Esophagus muscularis mucosa (tissue), 4 donors: ENCODE measurements at regions not wholly inside any gene's neighbourhood (a gene's known extent, or its start where the extent isn't known, plus 50 kb on each side); places are given as distances from the start of the nearest gene placed in this dataset.

ENCODE experiments used
- DNase-seq: peaks from one replicate; pipeline ENCODE4 v3.0.0-alpha.2; 2017; ENCODE audit errors: extremely low spot score
- H3K27ac ChIP-seq, 4 donors: fragments of 200-600 bp; sonication (generic); replicated peaks in 1 of 4; 1 replicate in 3 of 4; 2 replicates in 1 of 4; pipeline ENCODE4 v1.5.1; 2016 to 2019; ENCODE audit warnings: mild to moderate bottlenecking in 1 of 4
- H3K27me3 ChIP-seq, 4 donors: fragments of 200-600 bp; sonication (generic); one replicate each; pipeline versions ENCODE4 v1.5.1 to v1.6.0; 2016 to 2019
- H3K36me3 ChIP-seq, 4 donors: fragments of 200-600 bp; sonication (generic); one replicate each; pipeline ENCODE4 v1.5.1; 2016 to 2019
- H3K4me1 ChIP-seq, 4 donors: fragments of 200-600 bp; sonication (generic); one replicate each; pipeline ENCODE4 v1.5.1; 2016 to 2019
- H3K4me3 ChIP-seq, 4 donors: fragments of 200-600 bp; sonication (generic); 1 replicate in 2 of 4; 2 replicates in 2 of 4; pipeline ENCODE4 v1.5.1; 2016 to 2019; ENCODE audit warnings: mild to moderate bottlenecking in 4 of 4, moderate library complexity in 1 of 4
- H3K9me3 ChIP-seq, 4 donors: fragments of 200-600 bp; sonication (generic); 1 replicate in 3 of 4; 2 replicates in 1 of 4; pipeline ENCODE4 v1.5.1; 2016 to 2019
- EP300 ChIP-seq: sonication (generic); formaldehyde crosslinking; IDR thresholded peaks from one replicate; pipeline ENCODE4 v1.6.1; 2017; ENCODE audit warnings: antibody characterized with exemption
- POLR2A ChIP-seq: fragments of 450-650 bp; IDR thresholded peaks from one replicate; pipeline ENCODE4 v1.6.1; 2017; ENCODE audit warnings: antibody characterized with exemption, moderate library complexity, mild to moderate bottlenecking, low read depth
- POLR2AphosphoS5 ChIP-seq, 2 donors: sonication (generic); formaldehyde crosslinking; IDR thresholded peaks; one replicate each; pipeline ENCODE4 v1.6.1; 2017; ENCODE audit warnings: antibody characterized with exemption in 2 of 2
- WGBS: methylation state at CpG from one replicate; pipeline ENCODE4 v1.1.5; 2018; 5-methylcytosine and 5-hydroxymethylcytosine counted together
- intact Hi-C: fragments of 100-400 bp; cut with DNase I; formaldehyde crosslinking; loops from one replicate; pipeline ENCODE4 v1.15.1; 2023
- TF ChIP-seq, protein P1 (sequence below), 3 experiments: fragments of 200-600 bp in 2 of 3; fragments of 450-650 bp in 1 of 3; sonication (generic) in 2 of 3; IDR thresholded peaks; one replicate each; pipeline ENCODE4 v1.5.1; 2017 to 2019; ENCODE audit warnings: antibody characterized with exemption in 3 of 3, mild to moderate bottlenecking in 2 of 3, moderate library complexity in 1 of 3

DNA sequence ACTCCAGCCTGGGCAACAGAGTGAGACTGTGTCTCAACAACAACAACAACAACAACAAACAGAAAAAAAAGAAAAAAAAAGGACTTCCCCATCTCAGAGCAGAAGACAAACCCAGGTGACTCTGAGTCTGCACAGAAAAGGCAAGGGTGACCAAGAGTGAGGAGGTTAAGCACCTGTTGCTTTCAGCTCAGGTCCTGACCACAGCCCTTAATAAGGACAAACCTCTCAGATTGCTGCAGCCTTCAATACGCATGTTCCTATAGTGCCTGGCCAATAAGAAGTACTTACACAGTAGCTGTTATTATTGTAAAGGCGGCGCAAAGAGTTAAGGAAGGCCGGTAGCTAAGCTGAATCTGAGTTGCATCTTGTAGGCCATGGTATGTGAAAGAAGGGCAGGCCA, 102.3 kb upstream of the MSX2 start:
- WGBS, result 94% methylated on average over 4 of the region's 4 CpGs
- no peaks in the 10 kb centered on the region for H3K9me3 ChIP-seq
- peaks cover 0 to 38% (median 0%) of the 10 kb centered on the region in 4 donors for H3K27me3 ChIP-seq
- H3K4me3 ChIP-seq, result no peak overlapping the region
- no peak for DNase-seq
- no peaks in the 10 kb centered on the region for H3K4me1 ChIP-seq
- intact Hi-C loops, result no loop called here
- no peak overlapping the region for H3K27ac ChIP-seq
- TF ChIP-seq, protein P1, sequence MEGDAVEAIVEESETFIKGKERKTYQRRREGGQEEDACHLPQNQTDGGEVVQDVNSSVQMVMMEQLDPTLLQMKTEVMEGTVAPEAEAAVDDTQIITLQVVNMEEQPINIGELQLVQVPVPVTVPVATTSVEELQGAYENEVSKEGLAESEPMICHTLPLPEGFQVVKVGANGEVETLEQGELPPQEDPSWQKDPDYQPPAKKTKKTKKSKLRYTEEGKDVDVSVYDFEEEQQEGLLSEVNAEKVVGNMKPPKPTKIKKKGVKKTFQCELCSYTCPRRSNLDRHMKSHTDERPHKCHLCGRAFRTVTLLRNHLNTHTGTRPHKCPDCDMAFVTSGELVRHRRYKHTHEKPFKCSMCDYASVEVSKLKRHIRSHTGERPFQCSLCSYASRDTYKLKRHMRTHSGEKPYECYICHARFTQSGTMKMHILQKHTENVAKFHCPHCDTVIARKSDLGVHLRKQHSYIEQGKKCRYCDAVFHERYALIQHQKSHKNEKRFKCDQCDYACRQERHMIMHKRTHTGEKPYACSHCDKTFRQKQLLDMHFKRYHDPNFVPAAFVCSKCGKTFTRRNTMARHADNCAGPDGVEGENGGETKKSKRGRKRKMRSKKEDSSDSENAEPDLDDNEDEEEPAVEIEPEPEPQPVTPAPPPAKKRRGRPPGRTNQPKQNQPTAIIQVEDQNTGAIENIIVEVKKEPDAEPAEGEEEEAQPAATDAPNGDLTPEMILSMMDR (IDR thresholded peaks at IDR 0.05), result no peak
- TF ChIP-seq POLR2AphosphoS5 (IDR thresholded peaks at IDR 0.05) (no peak), EP300 (no peak), POLR2A (no peak)
- H3K36me3 ChIP-seq, result no peaks in the 10 kb centered on the region

DNA sequence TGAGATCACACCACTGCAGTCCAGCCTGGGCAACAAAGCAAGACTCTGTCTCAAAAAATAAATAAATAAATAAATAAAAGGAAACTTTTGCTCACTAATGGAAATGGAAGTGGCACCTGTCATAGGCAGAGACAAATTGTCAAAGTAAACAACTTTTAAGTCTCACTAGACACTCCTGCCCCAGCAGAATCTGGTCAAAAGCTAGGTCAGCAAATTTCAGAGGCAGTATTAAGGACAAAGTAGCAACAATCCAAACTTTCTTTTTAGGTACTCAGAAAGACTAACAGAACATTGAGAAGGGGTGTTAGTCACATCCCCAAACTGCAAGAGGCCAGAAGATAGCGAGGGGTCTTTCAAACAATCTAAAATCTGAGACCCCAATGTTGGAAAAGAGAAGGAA, 101.4 kb upstream of the MSX2 start:
- no peak overlapping the region for H3K4me3 ChIP-seq
- TF ChIP-seq, protein P1 (IDR thresholded peaks at IDR 0.05), result no peak
- no peak for TF ChIP-seq POLR2AphosphoS5 (IDR thresholded peaks at IDR 0.05)
- no peak for TF ChIP-seq EP300
- TF ChIP-seq POLR2A, result no peak
- no peaks in the 10 kb centered on the region for H3K4me1 ChIP-seq
- H3K36me3 ChIP-seq, result no peaks in the 10 kb centered on the region
- no peak overlapping the region for H3K27ac ChIP-seq
- intact Hi-C loops, result no loop called here
- DNase-seq, result no peak
- WGBS, result 91% methylated on average over 1 of the region's 1 CpG
- no peaks in the 10 kb centered on the region for H3K9me3 ChIP-seq
- peaks cover 0 to 30% (median 0%) of the 10 kb centered on the region in 4 donors for H3K27me3 ChIP-seq

DNA sequence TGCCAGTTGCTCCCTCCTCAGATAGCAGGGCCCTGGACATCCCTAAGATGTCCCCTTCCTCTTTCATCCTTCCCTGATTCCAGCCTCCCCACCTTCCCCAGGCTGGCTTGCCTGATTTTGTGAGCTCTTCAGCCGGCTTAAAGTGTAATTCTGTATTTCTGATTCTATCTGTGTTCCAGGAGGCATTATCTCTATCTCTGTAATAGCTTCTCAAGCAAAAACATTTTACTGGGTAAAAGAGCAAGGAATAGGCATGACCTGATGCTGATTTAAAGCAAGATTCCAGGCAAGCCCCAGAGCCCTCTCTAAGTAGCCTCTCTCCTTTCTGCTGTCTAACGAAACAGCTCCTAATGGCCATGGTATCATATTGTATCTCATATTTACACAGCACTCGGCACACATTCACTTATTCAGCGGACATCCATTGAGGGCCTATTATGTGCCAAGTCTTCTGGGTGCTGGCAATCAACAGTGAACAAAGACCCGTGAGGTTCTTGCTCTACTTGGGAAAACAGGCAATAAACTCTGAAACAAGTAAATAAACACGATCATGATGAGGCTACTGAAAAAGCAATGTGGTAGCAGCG, 100.9 kb upstream of the MSX2 start:
- Histone ChIP-seq H3K9me3 (no peaks in the 10 kb centered on the region), H3K27ac (no peak overlapping the region), H3K4me3 (no peak overlapping the region), H3K4me1 (no peaks in the 10 kb centered on the region), H3K27me3 (peaks cover 0 to 25% (median 0%) of the 10 kb centered on the region in 4 donors), H3K36me3 (no peaks in the 10 kb centered on the region)
- WGBS, result 82% methylated on average over 7 of the region's 7 CpGs
- intact Hi-C loops, result no loop called here
- TF ChIP-seq POLR2A (no peak), EP300 (no peak)
- no peak for DNase-seq

DNA sequence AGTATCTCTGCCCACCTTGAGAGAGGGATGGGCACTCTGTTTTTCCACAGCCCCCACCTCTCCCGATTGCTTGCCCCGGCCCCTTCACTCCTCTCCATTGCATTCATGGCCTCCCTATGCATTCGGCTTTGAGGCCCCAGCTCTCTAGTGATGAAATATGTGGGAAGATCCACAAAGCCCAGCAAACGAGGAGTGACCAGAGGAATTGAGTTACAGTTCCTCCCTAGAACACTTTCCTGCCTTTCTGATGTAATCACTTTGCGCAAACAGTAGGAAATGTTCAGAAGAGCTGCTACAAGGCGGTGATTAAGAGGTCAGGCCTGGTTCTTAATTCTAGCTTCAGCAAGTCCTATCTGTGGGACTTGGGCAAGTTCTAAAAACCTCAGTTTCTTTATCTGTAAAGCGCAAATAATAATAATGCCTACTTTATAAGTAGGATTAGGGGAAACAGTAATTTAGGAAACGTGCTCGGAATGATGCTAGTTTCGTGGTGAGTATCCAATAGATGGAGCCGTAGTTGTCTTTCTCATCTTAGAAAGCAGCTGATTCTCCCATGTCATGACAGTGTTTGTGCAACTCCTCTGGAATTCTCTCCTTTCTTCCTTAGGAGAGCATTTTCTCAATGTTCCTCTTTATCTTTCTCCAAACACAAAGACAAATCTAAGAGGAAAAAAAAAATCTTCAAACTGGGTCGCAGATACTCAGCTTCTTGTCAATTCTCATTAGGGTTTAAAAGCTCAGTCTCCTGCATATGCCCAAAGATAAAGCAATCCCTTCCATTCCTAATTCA, 99.5 kb upstream of the MSX2 start:
- WGBS, result 86% methylated on average over 12 of the region's 12 CpGs
- no peaks in the 10 kb centered on the region for H3K4me1 ChIP-seq
- intact Hi-C loops, result no loop called here

More for the DNA sequence above, 99.5 kb upstream of the MSX2 start:
- DNase-seq, result no peak
- H3K27ac ChIP-seq, result no peak overlapping the region
- TF ChIP-seq EP300 (no peak), POLR2A (no peak), POLR2AphosphoS5 (IDR thresholded peaks at IDR 0.05) (no peak)
- TF ChIP-seq, protein P1 (IDR thresholded peaks at IDR 0.05), result no peak
- no peaks in the 10 kb centered on the region for H3K36me3 ChIP-seq
- H3K4me3 ChIP-seq, result no peak overlapping the region
- H3K27me3 ChIP-seq, result peaks cover 0 to 17% (median 0%) of the 10 kb centered on the region in 4 donors
- H3K9me3 ChIP-seq, result no peaks in the 10 kb centered on the region
